ENCODE measurements at regions not wholly inside any gene's neighbourhood (a gene's known extent, or its start where the extent isn't known, plus 50 kb on each side); places are given as distances from the start of the nearest gene placed in this dataset.
"Not testable (repeated sequence)": the region's sequence is repeated elsewhere in the genome, so short reads cannot be mapped to it uniquely, and the experiment has no call there.

DNA sequence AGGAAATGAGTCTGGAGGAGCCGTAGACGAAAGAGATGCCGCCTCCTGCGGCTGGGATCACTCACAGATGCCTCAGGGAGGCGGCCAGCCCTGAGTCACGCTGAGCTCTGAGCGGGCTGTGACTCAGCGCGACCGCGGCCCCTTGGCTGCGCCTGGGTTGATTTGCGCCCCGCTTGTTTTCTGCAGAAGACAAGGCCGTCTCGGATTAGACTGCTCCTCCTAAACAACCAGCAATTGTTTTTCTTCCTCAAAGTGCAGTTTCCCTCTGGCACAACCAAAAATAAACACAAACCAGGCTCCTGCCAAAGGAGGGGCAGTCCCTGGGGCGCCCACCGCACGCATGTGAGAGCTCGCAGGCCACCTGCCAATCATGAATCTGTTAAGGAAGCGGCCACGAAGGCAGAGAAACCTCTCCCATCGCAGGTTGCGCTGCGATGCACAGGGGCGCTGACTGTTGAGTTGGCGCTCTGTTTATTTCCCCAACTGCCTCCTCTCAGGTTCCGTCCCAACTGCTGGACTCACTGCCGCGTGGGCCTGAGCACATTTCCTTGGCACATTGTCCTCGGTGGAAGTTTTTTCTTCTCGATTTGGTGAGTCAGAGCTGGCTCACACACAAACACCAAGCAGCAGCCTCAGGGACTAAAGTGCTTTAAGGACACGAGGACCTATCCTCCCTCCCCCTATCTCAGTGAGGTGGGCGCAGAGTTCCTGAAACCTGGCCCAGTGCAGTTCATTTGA lies 85.2 kb upstream of the NDUFV2 start:
- H3K4me3 Mint-ChIP-seq = peak overlapping the region; percentile 66
- DNase-seq (ENCODE audit: low spot score in 2 of 2) (peak; percentile 66 to 81), ATAC-seq (peak; percentile 99)
- peaks cover 13% of the 10 kb centered on the region for H3K4me1 Mint-ChIP-seq
- H3K9me3 Mint-ChIP-seq = no peaks in the 10 kb centered on the region
- peak overlapping the region; percentile 34 for H3K27ac Mint-ChIP-seq
- no peaks in the 10 kb centered on the region for H3K36me3 Mint-ChIP-seq

DNA sequence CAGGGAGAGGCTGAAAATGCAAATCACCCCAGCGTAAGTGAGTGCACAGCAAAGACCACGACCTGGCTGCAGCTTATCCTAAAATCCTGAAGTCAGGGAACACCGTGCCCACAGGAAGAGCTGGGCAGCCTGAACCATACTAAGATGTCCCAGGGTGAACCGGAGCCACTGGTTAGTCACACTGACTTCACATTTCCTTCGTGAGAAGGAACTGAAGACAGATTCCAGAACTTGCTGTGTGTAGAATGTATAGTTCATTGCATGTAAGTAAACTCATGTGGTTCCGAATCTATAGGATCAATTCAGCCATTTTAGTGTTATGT lies 84.6 kb upstream of the NDUFV2 start:
- ATAC-seq (no peak), DNase-seq (ENCODE audit: low spot score in 2 of 2) (no peak)
- Mint-ChIP-seq H3K4me3 (peak overlapping the region; percentile 66), H3K4me1 (peaks cover 13% of the 10 kb centered on the region), H3K27ac (peak overlapping the region; percentile 34), H3K36me3 (no peaks in the 10 kb centered on the region), H3K9me3 (no peaks in the 10 kb centered on the region)

DNA sequence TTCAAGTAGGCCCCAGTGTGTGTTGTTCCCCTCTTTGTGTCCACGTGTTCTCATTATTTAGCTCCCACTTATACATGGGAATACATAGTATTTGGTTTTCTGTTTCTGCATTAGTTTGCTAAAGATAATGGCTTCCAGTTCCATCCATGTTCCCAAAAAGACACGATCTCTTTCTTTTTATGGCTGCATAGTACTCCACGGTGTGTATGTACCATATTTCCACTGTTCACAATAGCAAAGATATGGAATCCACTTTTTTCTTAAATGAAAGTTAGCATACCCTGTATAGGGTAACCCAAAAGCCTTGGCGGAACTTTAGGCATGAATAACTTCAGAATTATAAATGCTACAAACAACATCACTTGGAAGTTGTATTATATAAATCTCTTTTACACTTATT lies 83.4 kb upstream of the NDUFV2 start:
- DNase-seq (ENCODE audit: low spot score in 2 of 2) (no peak), ATAC-seq (no peak)
- no peaks in the 10 kb centered on the region for H3K9me3 Mint-ChIP-seq
- no peak overlapping the region for H3K27ac Mint-ChIP-seq
- no peak overlapping the region for H3K4me3 Mint-ChIP-seq
- peaks cover 13% of the 10 kb centered on the region for H3K4me1 Mint-ChIP-seq
- no peaks in the 10 kb centered on the region for H3K36me3 Mint-ChIP-seq

DNA sequence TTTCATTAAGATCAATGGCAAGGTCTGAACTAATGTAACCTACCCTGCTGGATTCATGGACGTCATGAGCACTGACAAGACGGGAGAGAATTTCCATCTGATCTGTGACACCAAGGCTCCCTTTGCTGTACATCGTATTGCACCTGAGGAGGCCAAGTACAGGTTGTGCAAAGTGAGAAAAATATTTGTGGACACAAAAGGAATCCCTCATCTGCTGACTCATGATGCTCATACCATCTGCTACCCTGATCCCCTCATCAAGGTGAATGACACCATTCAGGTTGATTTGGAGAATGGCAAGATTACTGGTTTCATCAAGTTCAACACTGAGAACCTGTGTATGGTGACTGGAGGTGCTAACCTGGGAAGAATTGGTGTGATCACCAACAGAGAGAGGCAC lies 82.3 kb upstream of the NDUFV2 start:
- Mint-ChIP-seq H3K4me1 (peaks cover 13% of the 10 kb centered on the region), H3K9me3 (no peaks in the 10 kb centered on the region), H3K4me3 (no peak overlapping the region), H3K36me3 (no peaks in the 10 kb centered on the region), H3K27ac (no peak overlapping the region)
- DNase-seq (ENCODE audit: low spot score in 2 of 2) (no peak), ATAC-seq (no peak)

DNA sequence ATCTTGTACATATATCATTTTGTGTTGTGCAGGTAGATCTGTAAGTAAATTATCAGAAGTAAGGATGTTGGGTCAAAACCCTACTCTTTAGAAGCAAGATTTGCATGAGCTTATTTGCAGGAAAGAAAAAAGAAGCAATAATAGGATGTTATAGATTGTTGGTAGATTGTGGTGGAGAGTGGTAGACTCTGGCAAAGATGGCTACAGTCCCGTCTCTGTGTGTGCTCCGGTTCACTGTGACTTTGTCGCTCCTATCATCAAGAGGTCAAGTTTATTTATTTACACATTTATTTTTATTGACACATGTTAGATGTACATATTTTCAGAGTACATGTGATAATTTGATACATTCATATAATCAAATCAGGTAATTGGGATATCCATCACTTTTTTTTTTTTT lies 81.0 kb upstream of the NDUFV2 start:
- Mint-ChIP-seq H3K4me3 (no peak overlapping the region), H3K9me3 (no peaks in the 10 kb centered on the region), H3K4me1 (peaks cover 13% of the 10 kb centered on the region), H3K27ac (no peak overlapping the region), H3K36me3 (no peaks in the 10 kb centered on the region)
- DNase-seq (ENCODE audit: low spot score in 2 of 2) (no peak), ATAC-seq (no peak)

DNA sequence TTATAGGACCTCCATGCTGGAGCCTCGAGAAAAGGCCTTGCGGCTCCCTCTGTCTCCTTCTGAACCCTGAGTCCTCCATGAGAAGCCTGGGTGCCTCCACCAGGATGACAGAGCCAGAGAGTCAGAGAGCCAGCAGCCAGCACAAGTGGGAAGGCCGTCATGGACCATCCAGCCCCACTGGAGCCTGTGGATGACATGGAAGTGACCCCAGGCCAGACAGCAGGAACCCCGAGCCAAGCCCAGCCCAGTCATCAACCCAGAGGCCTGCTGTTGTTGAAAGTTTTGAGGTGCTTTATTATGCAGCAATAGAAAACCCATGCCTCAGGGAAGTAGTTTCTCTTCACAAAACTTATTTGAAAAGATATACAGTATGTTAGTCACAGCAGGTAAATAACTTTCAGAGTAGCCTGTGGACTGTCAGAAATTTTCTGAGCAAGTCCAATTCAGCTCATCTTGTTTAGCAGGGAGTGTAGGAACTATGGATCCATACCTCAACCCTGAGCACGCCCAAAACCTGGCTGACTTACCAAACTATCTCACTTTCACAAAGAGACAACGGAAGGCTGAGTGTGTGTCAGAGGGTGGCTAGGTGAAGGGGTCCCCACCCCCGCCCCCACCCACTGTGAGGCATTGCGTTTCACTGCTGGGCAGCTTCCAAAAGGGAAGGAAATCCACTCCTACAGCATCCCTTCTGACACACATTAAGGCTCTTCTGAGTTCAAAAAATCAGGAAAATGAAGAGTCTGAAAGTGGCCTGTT lies 79.9 kb upstream of the NDUFV2 start:
- no peak overlapping the region for H3K27ac Mint-ChIP-seq
- no peak for ATAC-seq

DNA sequence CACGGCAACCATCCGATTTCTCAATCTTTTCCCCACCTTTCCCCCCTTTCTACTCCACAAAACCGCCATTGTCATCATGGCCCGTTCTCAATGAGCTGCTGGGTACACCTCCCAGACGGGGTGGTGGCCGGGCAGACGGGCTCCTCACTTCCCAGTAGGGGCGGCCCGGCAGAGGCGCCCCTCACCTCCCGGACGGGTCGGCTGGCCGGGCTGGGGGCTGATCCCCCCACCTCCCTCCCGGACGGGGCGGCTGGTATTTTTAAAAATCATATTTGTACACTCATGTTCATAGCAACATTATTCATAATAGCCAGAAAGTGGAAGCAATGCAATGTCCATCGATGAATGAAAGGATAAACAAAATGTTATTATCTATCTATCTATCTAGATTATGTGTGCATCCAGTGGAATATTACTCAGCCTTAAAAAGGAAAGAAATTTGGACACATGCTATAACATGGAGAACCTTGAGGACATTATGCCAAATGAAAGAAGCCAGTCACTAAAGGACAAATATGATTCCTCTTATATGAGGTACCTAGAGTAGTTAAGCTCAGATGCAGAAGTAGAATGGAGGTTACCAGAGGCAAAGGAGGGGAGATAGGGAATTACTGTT lies 78.4 kb upstream of the NDUFV2 start:
- not testable (repeated sequence) for H3K27ac Mint-ChIP-seq; DNase-seq (ENCODE audit: low spot score in 2 of 2); H3K9me3 Mint-ChIP-seq; H3K4me3 Mint-ChIP-seq; H3K4me1 Mint-ChIP-seq; ATAC-seq; H3K36me3 Mint-ChIP-seq

More for the DNA sequence above, 79.9 kb upstream of the NDUFV2 start:
- peaks cover 3% of the 10 kb centered on the region for H3K4me1 Mint-ChIP-seq
- H3K36me3 Mint-ChIP-seq = no peaks in the 10 kb centered on the region
- H3K4me3 Mint-ChIP-seq = no peak overlapping the region
- H3K9me3 Mint-ChIP-seq = no peaks in the 10 kb centered on the region
- no peak for DNase-seq (ENCODE audit: low spot score in 2 of 2)

DNA sequence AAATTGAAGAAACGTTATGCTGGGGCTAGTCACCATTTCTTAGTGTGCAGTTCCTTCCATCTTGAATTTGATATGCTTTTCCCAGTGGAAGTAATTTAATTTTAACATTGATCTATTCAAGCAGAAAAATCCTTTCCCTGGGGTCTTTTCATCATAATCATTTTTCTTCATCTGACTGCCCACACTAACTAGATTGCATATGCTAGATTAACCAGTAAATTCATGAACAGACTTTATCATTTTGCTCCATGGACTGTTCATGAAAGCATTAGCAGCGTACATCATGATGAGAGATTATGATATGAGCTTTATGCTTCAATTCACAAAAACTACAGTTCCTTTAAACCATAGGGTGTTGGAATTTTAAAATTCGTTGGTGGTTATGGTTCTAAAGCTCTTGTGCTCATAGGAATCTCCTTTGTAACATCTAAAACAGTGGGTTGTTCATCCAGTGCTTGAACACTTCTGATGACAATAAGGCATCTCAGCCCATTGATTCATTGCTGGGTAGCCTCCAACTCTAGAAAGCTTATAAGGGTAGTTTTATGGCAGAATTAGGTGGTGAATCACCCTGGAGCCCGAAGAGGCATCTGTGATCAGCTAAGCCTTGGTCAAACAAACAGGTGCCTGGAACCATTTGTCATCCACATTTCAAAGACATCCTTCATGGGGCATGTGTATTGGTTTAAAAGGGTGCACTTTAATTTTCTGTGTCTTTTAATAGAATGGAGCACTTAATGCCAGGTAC lies 77.2 kb upstream of the NDUFV2 start:
- Mint-ChIP-seq H3K4me3 (no peak overlapping the region), H3K27ac (no peak overlapping the region), H3K9me3 (no peaks in the 10 kb centered on the region), H3K36me3 (no peaks in the 10 kb centered on the region), H3K4me1 (no peaks in the 10 kb centered on the region)
- no peak for ATAC-seq
- DNase-seq (ENCODE audit: low spot score in 2 of 2) = no peak

DNA sequence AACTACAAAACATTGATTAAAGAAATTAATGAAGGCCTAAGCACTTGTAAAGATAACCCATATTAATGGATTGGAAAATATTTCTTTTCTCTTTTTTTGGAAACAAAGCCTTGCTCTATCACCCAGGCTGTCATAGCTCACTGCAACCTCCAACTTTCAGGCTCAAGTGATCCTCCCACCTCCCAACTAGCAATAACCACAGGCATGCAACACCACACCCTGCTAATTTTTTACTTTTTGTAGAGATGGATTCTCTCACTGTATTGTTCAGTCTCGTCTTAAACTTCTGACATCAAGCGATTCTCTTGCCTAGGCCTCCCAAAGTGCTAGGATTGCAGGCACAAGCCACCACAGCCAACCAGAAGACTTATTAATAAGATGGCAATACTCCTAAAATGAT lies 73.4 kb upstream of the NDUFV2 start:
- Mint-ChIP-seq H3K27ac (no peak overlapping the region), H3K9me3 (no peaks in the 10 kb centered on the region), H3K36me3 (no peaks in the 10 kb centered on the region), H3K4me1 (no peaks in the 10 kb centered on the region), H3K4me3 (no peak overlapping the region)
- ATAC-seq (no peak), DNase-seq (ENCODE audit: low spot score in 2 of 2) (no peak)

DNA sequence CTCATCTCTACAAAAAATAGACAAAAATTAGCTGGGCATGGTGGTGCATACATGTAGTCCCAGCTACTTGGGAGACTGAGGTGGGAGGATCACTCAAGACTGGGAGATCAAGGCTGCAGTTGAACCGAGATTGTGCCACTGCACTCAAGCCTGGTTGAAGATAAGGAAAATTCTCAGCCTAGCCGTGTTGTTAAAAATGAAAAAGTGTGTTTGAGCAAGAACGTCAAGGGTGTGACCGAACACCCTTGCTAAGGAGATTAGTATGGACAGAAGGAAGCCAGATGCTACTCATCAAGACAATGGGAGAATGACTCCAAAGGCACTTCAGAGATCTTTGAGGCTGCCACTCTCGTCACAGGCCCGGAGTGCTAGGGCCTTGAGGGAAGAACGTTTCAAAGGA lies 70.0 kb upstream of the NDUFV2 start:
- Mint-ChIP-seq H3K4me1 (no peaks in the 10 kb centered on the region), H3K4me3 (no peak overlapping the region), H3K27ac (no peak overlapping the region), H3K9me3 (no peaks in the 10 kb centered on the region), H3K36me3 (no peaks in the 10 kb centered on the region)
- ATAC-seq = no peak
- no peak for DNase-seq (ENCODE audit: low spot score in 2 of 2)

DNA sequence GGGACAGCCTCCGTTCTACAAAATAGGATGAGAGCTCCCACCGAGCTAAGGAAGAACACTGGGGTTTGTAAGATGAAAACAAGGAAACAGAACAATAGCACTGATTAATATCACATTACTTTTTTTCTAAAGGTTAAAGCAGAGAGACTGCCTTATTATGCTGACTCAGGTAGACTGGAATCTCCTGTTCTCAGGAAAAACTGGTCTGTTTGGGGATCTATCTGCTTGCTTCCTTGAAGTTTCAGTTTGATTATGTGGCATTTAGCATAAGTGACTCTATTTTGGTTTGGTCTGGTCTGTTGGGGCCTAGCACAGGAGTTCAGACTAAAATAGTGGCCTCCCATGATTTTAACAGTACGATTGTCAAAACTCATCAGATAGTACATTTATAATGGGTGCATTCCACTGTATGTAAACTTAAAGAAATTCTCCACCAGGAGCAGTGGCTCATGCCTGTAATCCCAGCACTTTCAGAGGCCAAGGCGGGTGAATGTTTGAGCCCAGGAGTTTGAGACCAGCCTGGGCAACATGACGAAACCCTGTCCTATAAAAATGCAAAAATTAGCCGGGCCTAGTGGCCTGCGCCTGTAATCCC lies 64.1 kb upstream of the NDUFV2 start:
- ATAC-seq = no peak
- no peaks in the 10 kb centered on the region for H3K9me3 Mint-ChIP-seq
- H3K4me1 Mint-ChIP-seq = no peaks in the 10 kb centered on the region
- H3K36me3 Mint-ChIP-seq = no peaks in the 10 kb centered on the region
- DNase-seq (ENCODE audit: low spot score in 2 of 2) = no peak
- no peak overlapping the region for H3K4me3 Mint-ChIP-seq
- no peak overlapping the region for H3K27ac Mint-ChIP-seq

DNA sequence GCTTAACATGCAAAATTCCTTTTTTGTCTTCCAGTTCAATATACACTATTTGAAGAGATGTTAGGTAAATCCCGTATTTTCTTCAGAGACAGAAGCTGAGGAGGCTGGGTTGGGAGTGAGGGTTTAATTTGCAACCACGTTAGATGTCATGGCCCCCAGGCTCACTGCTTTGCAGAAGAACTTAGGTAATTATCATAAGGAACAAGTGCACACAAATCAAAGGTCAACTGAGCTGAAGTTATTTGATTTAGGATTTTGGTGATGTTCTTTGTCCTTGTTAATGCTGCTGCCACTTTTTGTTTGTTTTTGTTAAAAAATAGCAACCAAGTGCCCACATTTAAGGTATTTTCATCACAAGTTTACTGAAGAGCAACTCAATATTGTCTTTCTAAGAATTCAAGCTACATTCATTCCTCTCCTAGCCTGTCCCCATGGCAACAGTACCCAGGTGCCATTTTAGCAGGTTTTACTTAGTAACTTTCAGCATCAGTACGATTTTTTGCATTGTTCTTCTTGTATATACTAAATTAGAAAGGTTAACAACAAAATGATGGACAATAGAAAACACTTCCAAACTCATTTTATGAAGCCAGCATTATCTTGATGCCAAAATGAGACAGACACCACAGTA lies 62.9 kb upstream of the NDUFV2 start:
- no peak for DNase-seq (ENCODE audit: low spot score in 2 of 2)
- Mint-ChIP-seq H3K9me3 (no peaks in the 10 kb centered on the region), H3K36me3 (no peaks in the 10 kb centered on the region), H3K27ac (no peak overlapping the region), H3K4me3 (no peak overlapping the region), H3K4me1 (no peaks in the 10 kb centered on the region)
- ATAC-seq = no peak

DNA sequence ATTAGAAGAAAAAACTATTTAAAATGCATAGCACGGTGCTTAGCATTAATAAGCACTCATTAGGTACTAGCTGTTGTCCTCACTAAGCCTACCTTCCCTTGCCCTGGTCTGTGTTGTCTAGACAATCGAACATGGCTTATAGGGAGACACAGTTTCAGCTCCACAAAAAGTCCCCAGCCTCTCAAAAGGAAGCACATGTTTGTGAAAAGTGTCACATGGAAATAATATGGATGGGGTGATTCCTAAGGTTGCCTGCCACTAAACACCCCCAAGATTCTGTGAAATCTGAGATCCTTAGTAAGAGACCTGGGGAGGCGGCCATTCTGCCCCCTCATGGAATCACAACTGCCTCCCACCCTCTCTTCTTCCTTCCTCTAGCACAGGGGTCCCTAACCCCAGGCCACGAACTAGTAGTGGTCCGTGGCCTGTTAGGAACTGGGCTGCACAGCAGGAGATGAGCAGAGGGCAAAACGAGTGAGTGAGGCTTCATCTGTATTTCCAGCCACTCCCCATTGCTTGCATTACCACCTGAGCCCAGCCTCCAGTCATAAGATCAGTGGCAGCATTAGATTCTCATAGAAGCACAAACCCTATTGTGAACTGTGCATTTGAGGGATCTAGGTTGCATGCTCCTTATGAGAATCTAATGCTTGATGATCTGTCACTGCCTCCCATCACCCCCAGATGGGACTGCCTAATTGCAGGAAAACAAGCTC lies 59.6 kb upstream of the NDUFV2 start:
- no peak overlapping the region for H3K4me3 Mint-ChIP-seq
- H3K36me3 Mint-ChIP-seq = no peaks in the 10 kb centered on the region
- DNase-seq (ENCODE audit: low spot score in 2 of 2) = no peak
- no peak for ATAC-seq
- no peaks in the 10 kb centered on the region for H3K9me3 Mint-ChIP-seq
- peaks cover 3% of the 10 kb centered on the region for H3K4me1 Mint-ChIP-seq
- H3K27ac Mint-ChIP-seq = no peak overlapping the region

DNA sequence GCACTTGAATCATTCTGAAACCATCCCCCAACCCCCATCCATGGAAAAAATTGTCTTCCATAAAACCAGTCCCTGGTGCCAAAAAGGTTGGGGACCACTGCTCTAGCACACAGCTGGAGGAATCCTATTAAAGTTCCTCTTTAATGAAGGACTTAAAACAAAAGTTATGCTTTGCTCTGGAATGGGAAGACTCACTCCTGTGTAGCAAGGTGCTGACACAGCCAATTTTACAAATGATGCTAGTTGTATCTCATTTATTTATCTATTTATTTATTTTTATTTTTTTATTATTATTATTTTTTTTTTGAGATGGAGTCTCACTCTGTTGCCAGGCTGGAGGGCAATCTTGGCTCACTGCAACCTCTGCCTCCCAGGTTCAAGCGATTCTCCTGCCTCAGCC lies 58.9 kb upstream of the NDUFV2 start:
- Mint-ChIP-seq H3K4me1 (peaks cover 9% of the 10 kb centered on the region), H3K9me3 (no peaks in the 10 kb centered on the region), H3K36me3 (no peaks in the 10 kb centered on the region), H3K4me3 (no peak overlapping the region), H3K27ac (no peak overlapping the region)
- ATAC-seq (no peak), DNase-seq (ENCODE audit: low spot score in 2 of 2) (no peak)
